H1 (cell line): ENCODE measurements at regions not wholly inside any gene's neighbourhood (a gene's known extent, or its start where the extent isn't known, plus 50 kb on each side); places are given as distances from the start of the nearest gene placed in this dataset.

Experiments
- ATF2 ChIP-seq: IDR thresholded peaks from 2 replicates; pipeline ENCODE4 v1.6.1; 2012; ENCODE audit warnings: low read length, inconsistent platforms
- CREB1 ChIP-seq: IDR thresholded peaks from 2 replicates; pipeline ENCODE4 v1.6.1; 2012; ENCODE audit warnings: inconsistent platforms
- CTCF ChIP-seq, 3 experiments: IDR thresholded peaks; 1 replicate in 2 of 3; 2 replicates in 1 of 3; pipeline versions ENCODE4 v1.5.1 to v1.6.1; 2011; ENCODE audit warnings: low read length in 3 of 3, mild to moderate bottlenecking in 3 of 3, inconsistent platforms in 2 of 3, low read depth in 1 of 3, moderate library complexity in 1 of 3; ENCODE audit not compliant: insufficient read depth in 1 of 3; ENCODE audit errors: control extremely low read depth in 1 of 3
- EP300 ChIP-seq, 2 experiments: IDR thresholded peaks; 1 replicate in 1 of 2; 2 replicates in 1 of 2; pipeline ENCODE4 v1.6.1; 2011 to 2012; ENCODE audit warnings: low read depth in 2 of 2, low read length in 2 of 2, mild to moderate bottlenecking in 2 of 2, borderline replicate concordance in 1 of 2, inconsistent platforms in 1 of 2, moderate library complexity in 1 of 2
- GTF2F1 ChIP-seq: IDR thresholded peaks from 2 replicates; pipeline ENCODE4 v1.6.1; 2012; ENCODE audit warnings: low read depth, low read length, improper control_type of control experiment, borderline replicate concordance
- MAFK ChIP-seq: IDR thresholded peaks from 2 replicates; pipeline ENCODE4 v1.6.1; 2012; ENCODE audit warnings: low read depth, mild to moderate bottlenecking, improper control_type of control experiment, low read length
- POLR2A ChIP-seq, 2 experiments: IDR thresholded peaks; 1 replicate in 1 of 2; 2 replicates in 1 of 2; pipeline ENCODE4 v1.6.1; 2011; ENCODE audit warnings: low read depth in 2 of 2, low read length in 2 of 2, mild to moderate bottlenecking in 2 of 2; ENCODE audit errors: control extremely low read depth in 1 of 2
- RFX5 ChIP-seq: IDR thresholded peaks from 2 replicates; pipeline ENCODE4 v1.6.1; 2011; ENCODE audit warnings: low read depth, low read length, improper control_type of control experiment, borderline replicate concordance
- SIN3A ChIP-seq, 2 experiments: IDR thresholded peaks in 1 of 2; conservative IDR thresholded peaks in 1 of 2; 2 replicates each; pipeline ENCODE4 v1.6.1; 2011 to 2012; ENCODE audit warnings: low read length in 2 of 2, improper control_type of control experiment in 1 of 2, low read depth in 1 of 2, mild to moderate bottlenecking in 1 of 2
- TAF1 ChIP-seq: IDR thresholded peaks from 2 replicates; pipeline ENCODE4 v1.6.1; 2011; ENCODE audit warnings: mild to moderate bottlenecking, low read depth, low read length
- YY1 ChIP-seq: IDR thresholded peaks from 2 replicates; pipeline ENCODE4 v1.6.1; 2011; ENCODE audit warnings: low read depth, mild to moderate bottlenecking, low read length

DNA sequence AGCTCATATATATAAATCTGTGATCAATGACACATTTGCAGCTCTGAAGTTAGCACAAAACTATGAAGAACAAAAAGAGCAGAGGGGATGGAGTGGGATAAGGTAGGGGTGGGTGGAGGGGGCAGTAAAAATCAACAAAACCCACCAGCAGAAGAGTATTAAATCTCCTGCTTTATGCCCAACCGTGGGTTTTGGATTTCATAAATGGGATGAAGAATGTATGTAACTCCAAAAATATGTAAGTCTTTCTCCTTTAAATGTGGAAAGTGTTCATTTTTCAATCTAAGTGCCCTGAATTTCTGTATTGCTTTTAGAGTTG lies 480.3 kb upstream of the MARCKS start:
- no peak for TF ChIP-seq CTCF (IDR thresholded peaks at IDR 0.05; ENCODE audit: control extremely low read depth in 1 of 3, insufficient read depth in 1 of 3, low read depth in 1 of 3, low read length in 3 of 3)
- TF ChIP-seq MAFK = no peak
- no peak for TF ChIP-seq POLR2A (IDR thresholded peaks at IDR 0.05; ENCODE audit: control extremely low read depth in 1 of 2, low read depth in 2 of 2, low read length in 2 of 2)
- no peak for TF ChIP-seq EP300 (IDR thresholded peaks at IDR 0.05; ENCODE audit: borderline replicate concordance in 1 of 2, low read depth in 2 of 2, low read length in 2 of 2)
- TF ChIP-seq ATF2 = no peak
- no peak for TF ChIP-seq SIN3A (conservative IDR thresholded peaks at IDR 0.05 in 1 of 2, IDR thresholded peaks at IDR 0.05 in 1 of 2; ENCODE audit: low read depth in 1 of 2, low read length in 2 of 2)
- TF ChIP-seq TAF1 = no peak
- no peak for TF ChIP-seq GTF2F1
- TF ChIP-seq RFX5 = no peak
- TF ChIP-seq YY1 = no peak
- TF ChIP-seq CREB1 = no peak
